ENCODE measurements at regions not wholly inside any gene's neighbourhood (a gene's known extent, or its start where the extent isn't known, plus 50 kb on each side); places are given as distances from the start of the nearest gene placed in this dataset.

- intact Hi-C loops (cut with micrococcal nuclease; ENCODE audit: unreplicated experiment): no loop called here
- H3K27ac ChIP-seq (ENCODE audit: low read length): no peak overlapping the region
- BruUV-seq (replicated peaks): no TSS peak
- H3K4me1 ChIP-seq (ENCODE audit: control insufficient read depth, insufficient read depth, low read length): peaks cover 13% of the 10 kb centered on the region
- H3K9me3 ChIP-seq (ENCODE audit: control insufficient read depth, insufficient read depth, low read depth, low read length): no peaks in the 10 kb centered on the region
- no peak overlapping the region for H3K4me3 ChIP-seq (ENCODE audit: low read depth in 2 of 2, low read length in 2 of 2)
- ChIA-PET CTCF (no interaction called here), POLR2A (no interaction called here)
- no peak for TF ChIP-seq CTCF (IDR thresholded peaks at IDR 0.05)
- no peaks in the 10 kb centered on the region for H3K27me3 ChIP-seq (ENCODE audit: control insufficient read depth, insufficient read depth, low read length)
- DNase-seq (ENCODE audit: low read depth, low spot score) (no peak), ATAC-seq (no peak)
- in situ Hi-C loops (cut with HindIII; ENCODE audit: low pct_unique_long_range_greater_than_20kb, low sequenced_read_pairs): no loop called here
- no peaks in the 10 kb centered on the region for H3K36me3 ChIP-seq (ENCODE audit: control insufficient read depth, insufficient read depth, low read length)
Observed at GRCh38 chr7:155964543-155964942, 152.3 kb upstream of the SHH start.

GRCh38 chr7:155963771-155964195 lies 151.5 kb upstream of the SHH start:
- BruUV-seq (replicated peaks): no TSS peak
- Histone ChIP-seq H3K27me3 (ENCODE audit: control insufficient read depth, insufficient read depth, low read length) (no peaks in the 10 kb centered on the region), H3K36me3 (ENCODE audit: control insufficient read depth, insufficient read depth, low read length) (no peaks in the 10 kb centered on the region), H3K9me3 (ENCODE audit: control insufficient read depth, insufficient read depth, low read depth, low read length) (no peaks in the 10 kb centered on the region), H3K27ac (ENCODE audit: low read length) (peak overlapping the region; percentile 13; the same call in 1 of the 2 replicates), H3K4me1 (ENCODE audit: control insufficient read depth, insufficient read depth, low read length) (peaks cover 13% of the 10 kb centered on the region), H3K4me3 (ENCODE audit: low read depth in 2 of 2, low read length in 2 of 2) (no peak overlapping the region)
- POLR2A ChIA-PET: no interaction called here
- CTCF ChIA-PET: no interaction called here
- intact Hi-C loops (cut with micrococcal nuclease; ENCODE audit: unreplicated experiment): no loop called here
- ATAC-seq: no peak
- TF ChIP-seq SIN3A (IDR thresholded peaks at IDR 0.05; ENCODE audit: borderline replicate concordance, insufficient read depth, low read depth, low read length) (no peak), TCF7L2 (IDR thresholded peaks at IDR 0.05; ENCODE audit: low read depth, low read length) (no peak), REST (IDR thresholded peaks at IDR 0.05; ENCODE audit: insufficient read depth in 1 of 2, low read depth in 2 of 2, low read length in 1 of 2) (no peak), CTCF (IDR thresholded peaks at IDR 0.05) (no peak)
- no peak for DNase-seq (ENCODE audit: low read depth, low spot score)
- in situ Hi-C loops (cut with HindIII; ENCODE audit: low pct_unique_long_range_greater_than_20kb, low sequenced_read_pairs): no loop called here

GRCh38 chr7:155963356-155963755 lies 151.1 kb upstream of the SHH start:
- Histone ChIP-seq H3K4me3 (ENCODE audit: low read depth in 2 of 2, low read length in 2 of 2) (no peak overlapping the region), H3K27ac (ENCODE audit: low read length) (no peak overlapping the region), H3K36me3 (ENCODE audit: control insufficient read depth, insufficient read depth, low read length) (no peaks in the 10 kb centered on the region), H3K27me3 (ENCODE audit: control insufficient read depth, insufficient read depth, low read length) (no peaks in the 10 kb centered on the region), H3K9me3 (ENCODE audit: control insufficient read depth, insufficient read depth, low read depth, low read length) (no peaks in the 10 kb centered on the region), H3K4me1 (ENCODE audit: control insufficient read depth, insufficient read depth, low read length) (peaks cover 13% of the 10 kb centered on the region)
- POLR2A ChIA-PET: no interaction called here
- TF ChIP-seq TCF7L2 (IDR thresholded peaks at IDR 0.05; ENCODE audit: low read depth, low read length): no peak
- TF ChIP-seq POLR2AphosphoS5 (IDR thresholded peaks at IDR 0.05; ENCODE audit: low read depth, low read length): no peak
- TF ChIP-seq SIN3A (IDR thresholded peaks at IDR 0.05; ENCODE audit: borderline replicate concordance, insufficient read depth, low read depth, low read length): no peak
- TF ChIP-seq CTCF (IDR thresholded peaks at IDR 0.05): no peak
- no peak for TF ChIP-seq REST (IDR thresholded peaks at IDR 0.05; ENCODE audit: insufficient read depth in 1 of 2, low read depth in 2 of 2, low read length in 1 of 2)
- CTCF ChIA-PET: no interaction called here
- in situ Hi-C loops (cut with HindIII; ENCODE audit: low pct_unique_long_range_greater_than_20kb, low sequenced_read_pairs) (no loop called here), intact Hi-C loops (cut with micrococcal nuclease; ENCODE audit: unreplicated experiment) (no loop called here)
- no peak for ATAC-seq
- no peak for DNase-seq (ENCODE audit: low read depth, low spot score)
- BruUV-seq (replicated peaks): no TSS peak

Measured in Panc1 (cell line).